GM21423 (cell line): ENCODE measurements at regions not wholly inside any gene's neighbourhood (a gene's known extent, or its start where the extent isn't known, plus 50 kb on each side); places are given as distances from the start of the nearest gene placed in this dataset.

Experiments
- ATAC-seq: cut with Tn5 transposase; IDR thresholded peaks from one replicate; pipeline ENCODE4 v1.9.1; 2021; ENCODE audit warnings: mild to moderate bottlenecking, moderate library complexity; ENCODE audit not compliant: unreplicated experiment

- no peak for ATAC-seq
Observed at GRCh38 chr2:81976998-81977397, 1672.4 kb upstream of the LRRTM1 start.

- no peak for ATAC-seq
Observed at GRCh38 chr2:81974216-81974615, 1669.7 kb upstream of the LRRTM1 start.

GRCh38 chr2:81942876-81943275, 1638.3 kb upstream of the LRRTM1 start:
- ATAC-seq, result no peak

- ATAC-seq, result no peak
Observed at GRCh38 chr2:81942136-81942680, 1637.7 kb upstream of the LRRTM1 start.

- ATAC-seq, result no peak
Observed at GRCh38 chr2:81940266-81940955, 1635.9 kb upstream of the LRRTM1 start.

GRCh38 chr2:81937944-81938343, 1633.4 kb upstream of the LRRTM1 start:
- ATAC-seq, result no peak

- ATAC-seq, result no peak
Observed at GRCh38 chr2:81903534-81903933, 1599.0 kb upstream of the LRRTM1 start.

GRCh38 chr2:81901017-81901416, 1596.5 kb upstream of the LRRTM1 start:
- ATAC-seq, result no peak

- no peak for ATAC-seq
Observed at GRCh38 chr2:81895620-81896250, 1591.2 kb upstream of the LRRTM1 start.

GRCh38 chr2:81894451-81894990, 1590.0 kb upstream of the LRRTM1 start:
- no peak for ATAC-seq

- ATAC-seq, result no peak
Observed at GRCh38 chr2:81876624-81877023, 1572.1 kb upstream of the LRRTM1 start.

- no peak for ATAC-seq
Observed at GRCh38 chr2:81872006-81872405, 1567.5 kb upstream of the LRRTM1 start.

- ATAC-seq, result no peak
Observed at GRCh38 chr2:81870119-81870518, 1565.6 kb upstream of the LRRTM1 start.

GRCh38 chr2:81858998-81859397, 1554.4 kb upstream of the LRRTM1 start:
- no peak for ATAC-seq

- no peak for ATAC-seq
Observed at GRCh38 chr2:81853341-81853740, 1548.8 kb upstream of the LRRTM1 start.

- no peak for ATAC-seq
Observed at GRCh38 chr2:81852651-81853050, 1548.1 kb upstream of the LRRTM1 start.

- no peak for ATAC-seq
Observed at GRCh38 chr2:81839780-81840179, 1535.2 kb upstream of the LRRTM1 start.

- no peak for ATAC-seq
Observed at GRCh38 chr2:81835321-81836000, 1530.9 kb upstream of the LRRTM1 start.

GRCh38 chr2:81786811-81787210, 1482.3 kb upstream of the LRRTM1 start:
- no peak for ATAC-seq

- ATAC-seq, result no peak
Observed at GRCh38 chr2:81767187-81767912, 1462.8 kb upstream of the LRRTM1 start.

- no peak for ATAC-seq
Observed at GRCh38 chr2:81747481-81748070, 1443.0 kb upstream of the LRRTM1 start.
